Ascending aorta (tissue), 2 donors: ENCODE measurements at regions not wholly inside any gene's neighbourhood (a gene's known extent, or its start where the extent isn't known, plus 50 kb on each side); places are given as distances from the start of the nearest gene placed in this dataset.

Source experiments
- DNase-seq, 2 donors: peaks; one replicate each; pipeline ENCODE4 v3.0.0-alpha.2; 2019; ENCODE audit warnings: low spot score in 2 of 2
- H3K27ac ChIP-seq, 2 donors: fragments of 200-600 bp; sonication (generic); one replicate each; pipeline ENCODE4 v1.5.1; 2016 to 2017; ENCODE audit warnings: mild to moderate bottlenecking in 1 of 2
- H3K27me3 ChIP-seq: fragments of 200-600 bp; sonication (generic); one replicate; pipeline ENCODE4 v1.5.1; 2017
- H3K36me3 ChIP-seq, 2 donors: fragments of 200-600 bp; sonication (generic); one replicate each; pipeline ENCODE4 v1.5.1; 2016
- H3K4me1 ChIP-seq, 2 donors: fragments of 200-600 bp; sonication (generic); one replicate each; pipeline ENCODE4 v1.5.1; 2016 to 2017; ENCODE audit warnings: mild to moderate bottlenecking in 1 of 2
- H3K4me3 ChIP-seq, 2 donors: fragments of 200-600 bp; sonication (generic); one replicate each; pipeline ENCODE4 v1.5.1; 2016 to 2017; ENCODE audit warnings: mild to moderate bottlenecking in 1 of 2
- H3K9me3 ChIP-seq, 2 donors: fragments of 200-600 bp; sonication (generic); one replicate each; pipeline ENCODE4 v1.5.1; 2016
- CTCF ChIP-seq, 3 experiments: fragments of 200-600 bp in 2 of 3; fragments of 450-650 bp in 1 of 3; sonication (generic) in 2 of 3; IDR thresholded peaks; one replicate each; pipeline ENCODE4 v1.5.1; 2016 to 2019; ENCODE audit warnings: antibody characterized with exemption in 3 of 3, mild to moderate bottlenecking in 1 of 3, moderate library complexity in 1 of 3
- intact Hi-C: fragments of 100-400 bp; cut with DNase I; formaldehyde crosslinking; loops from one replicate; pipeline ENCODE4 v1.15.1; 2023

- no peaks in the 10 kb centered on the region for H3K4me1 ChIP-seq
- TF ChIP-seq CTCF (IDR thresholded peaks at IDR 0.05), result no peak
- H3K27ac ChIP-seq, result no peak overlapping the region
- no peaks in the 10 kb centered on the region for H3K27me3 ChIP-seq
- H3K9me3 ChIP-seq, result peaks cover 7 to 28% of the 10 kb centered on the region in 2 donors
- no peak for DNase-seq
- intact Hi-C loops, result no loop called here
- H3K36me3 ChIP-seq, result no peaks in the 10 kb centered on the region
- H3K4me3 ChIP-seq, result no peak overlapping the region
Observed at GRCh38 chr10:4141471-4141870, 356.5 kb upstream of the KLF6 start.

GRCh38 chr10:4138146-4138721 is 353.2 kb upstream of the KLF6 start:
- TF ChIP-seq CTCF (IDR thresholded peaks at IDR 0.05), result no peak
- DNase-seq, result no peak
- peaks cover 7 to 28% of the 10 kb centered on the region in 2 donors for H3K9me3 ChIP-seq
- H3K4me1 ChIP-seq, result no peaks in the 10 kb centered on the region
- no peak overlapping the region for H3K4me3 ChIP-seq
- intact Hi-C loops, result no loop called here
- no peak overlapping the region for H3K27ac ChIP-seq
- H3K36me3 ChIP-seq, result no peaks in the 10 kb centered on the region
- H3K27me3 ChIP-seq, result no peaks in the 10 kb centered on the region

GRCh38 chr10:4137299-4137698 is 352.3 kb upstream of the KLF6 start:
- no peak overlapping the region for H3K27ac ChIP-seq
- no peaks in the 10 kb centered on the region for H3K27me3 ChIP-seq
- no peak for TF ChIP-seq CTCF (IDR thresholded peaks at IDR 0.05)
- no peak overlapping the region for H3K4me3 ChIP-seq
- DNase-seq, result no peak
- intact Hi-C loops, result no loop called here
- peaks cover 7 to 28% of the 10 kb centered on the region in 2 donors for H3K9me3 ChIP-seq
- H3K36me3 ChIP-seq, result no peaks in the 10 kb centered on the region
- H3K4me1 ChIP-seq, result peaks cover 0 to 3% of the 10 kb centered on the region in 2 donors

GRCh38 chr10:4136121-4136520 is 351.1 kb upstream of the KLF6 start:
- intact Hi-C loops, result no loop called here
- TF ChIP-seq CTCF (IDR thresholded peaks at IDR 0.05), result no peak
- Histone ChIP-seq H3K27ac (no peak overlapping the region), H3K36me3 (no peaks in the 10 kb centered on the region), H3K4me3 (no peak overlapping the region), H3K9me3 (peaks cover 7 to 22% of the 10 kb centered on the region in 2 donors), H3K27me3 (no peaks in the 10 kb centered on the region), H3K4me1 (peaks cover 4 to 11% of the 10 kb centered on the region in 2 donors)
- DNase-seq, result no peak

- peaks cover 9 to 17% of the 10 kb centered on the region in 2 donors for H3K4me1 ChIP-seq
- no peaks in the 10 kb centered on the region for H3K27me3 ChIP-seq
- no peaks in the 10 kb centered on the region for H3K36me3 ChIP-seq
- peak overlapping the region; percentile 70 to 73 for H3K27ac ChIP-seq
- DNase-seq, result no peak
- no peak for TF ChIP-seq CTCF (IDR thresholded peaks at IDR 0.05)
- H3K9me3 ChIP-seq, result no peaks in the 10 kb centered on the region
- no peak overlapping the region for H3K4me3 ChIP-seq
- intact Hi-C loops, result loop anchor here (5.0 kb wide), 2 partner anchors 80 to 110 kb away; no protein-coding TSS in a partner anchor
Observed at GRCh38 chr10:4132216-4132556, 347.2 kb upstream of the KLF6 start.
